GM23338 (cell line): ENCODE measurements at regions not wholly inside any gene's neighbourhood (a gene's known extent, or its start where the extent isn't known, plus 50 kb on each side); places are given as distances from the start of the nearest gene placed in this dataset.

Experiments used
- ATAC-seq: fragments of 200-7000 bp; cut with Tn5 transposase; 3 replicates; pipeline ENCODE4 v1.9.1; 2020
- DNase-seq: peaks from one replicate; pipeline ENCODE4 v3.0.0-alpha.2; 2015; ENCODE audit warnings: low spot score
- H2AFZ ChIP-seq: fragments of 200-600 bp; sonication (generic); 2 replicates; pipeline ENCODE4 v1.8.0; 2016; ENCODE audit warnings: antibody characterized with exemption, mild to moderate bottlenecking, moderate library complexity
- H3F3A ChIP-seq: fragments of 200-600 bp; sonication (generic); replicated peaks from 2 replicates; pipeline ENCODE4 v1.8.0; 2017; ENCODE audit warnings: antibody characterized with exemption, mixed run types, low read depth
- H3K27ac ChIP-seq: fragments of 200-600 bp; sonication (generic); 2 replicates; pipeline ENCODE4 v1.6.1; 2016; ENCODE audit warnings: low read depth
- H3K27me3 ChIP-seq: fragments of 200-600 bp; sonication (generic); 2 replicates; pipeline ENCODE4 v1.8.0; 2016; ENCODE audit warnings: mild to moderate bottlenecking, mixed run types, moderate library complexity; ENCODE audit not compliant: insufficient read depth
- H3K36me3 ChIP-seq: fragments of 200-600 bp; sonication (generic); 2 replicates; pipeline ENCODE4 v1.8.0; 2016; ENCODE audit warnings: mild to moderate bottlenecking; ENCODE audit not compliant: insufficient read depth
- H3K4me1 ChIP-seq: fragments of 200-600 bp; sonication (generic); 2 replicates; pipeline ENCODE4 v1.8.0; 2016; ENCODE audit warnings: mild to moderate bottlenecking, moderate library complexity; ENCODE audit not compliant: insufficient read depth
- H3K4me2 ChIP-seq: fragments of 200-600 bp; sonication (generic); 2 replicates; pipeline ENCODE4 v1.7.1; 2017; ENCODE audit warnings: mixed run types
- H3K4me3 ChIP-seq: fragments of 200-600 bp; sonication (generic); 2 replicates; pipeline ENCODE4 v1.6.1; 2016; ENCODE audit warnings: mixed run types
- H3K79me2 ChIP-seq: fragments of 200-600 bp; sonication (generic); replicated peaks from 2 replicates; pipeline ENCODE4 v1.8.0; 2017; ENCODE audit warnings: mild to moderate bottlenecking; ENCODE audit not compliant: insufficient read depth
- H3K9me2 ChIP-seq: fragments of 200-600 bp; sonication (generic); 2 replicates; pipeline ENCODE4 v1.8.0; 2017; ENCODE audit not compliant: insufficient read depth
- H4K20me1 ChIP-seq: fragments of 200-600 bp; sonication (generic); replicated peaks from 2 replicates; pipeline ENCODE4 v1.8.0; 2017; ENCODE audit warnings: mild to moderate bottlenecking; ENCODE audit not compliant: insufficient read depth
- H3K27ac Mint-ChIP-seq: 2 replicates; pipeline ENCODE4 v1.8.0; 2020; ENCODE audit warnings: inconsistent platforms, mild to moderate bottlenecking, moderate library complexity, mixed read lengths
- H3K27me3 Mint-ChIP-seq: 3 replicates; pipeline ENCODE4 v1.8.0; 2022; ENCODE audit warnings: low read depth, mild to moderate bottlenecking, moderate library complexity, mixed read lengths, inconsistent platforms; ENCODE audit not compliant: insufficient read depth, poor library complexity
- H3K36me3 Mint-ChIP-seq: 3 replicates; pipeline ENCODE4 v1.8.0; 2021; ENCODE audit warnings: low read depth, mild to moderate bottlenecking, inconsistent platforms, moderate library complexity, mixed read lengths
- H3K4me1 Mint-ChIP-seq: 3 replicates; pipeline ENCODE4 v1.8.0; 2020; ENCODE audit warnings: mild to moderate bottlenecking, inconsistent platforms, mixed read lengths
- H3K4me3 Mint-ChIP-seq: 3 replicates; pipeline ENCODE4 v1.8.0; 2021; ENCODE audit warnings: moderate library complexity, mild to moderate bottlenecking, inconsistent platforms, mixed read lengths
- H3K9me3 Mint-ChIP-seq: 3 replicates; pipeline ENCODE4 v1.8.0; 2020; ENCODE audit warnings: moderate library complexity, mild to moderate bottlenecking, inconsistent platforms, mixed read lengths
- CREB1 ChIP-seq: fragments of 250-450 bp; sonication (Bioruptor Pico); IDR thresholded peaks from 2 replicates; pipeline ENCODE4 v1.5.0; 2020; ENCODE audit warnings: low read depth, mild to moderate bottlenecking, moderate library complexity
- ETS1 ChIP-seq: IDR thresholded peaks from 2 replicates; pipeline ENCODE4 v1.6.1; 2016; ENCODE audit warnings: antibody characterized with exemption
- EZH2 ChIP-seq: fragments of 200-600 bp; sonication (generic); IDR thresholded peaks from one replicate; pipeline ENCODE4 v1.8.0; 2017; ENCODE audit warnings: antibody characterized with exemption, mild to moderate bottlenecking, low read depth; ENCODE audit not compliant: unreplicated experiment
- JUNB ChIP-seq: IDR thresholded peaks from one replicate; pipeline ENCODE4 v1.6.1; 2016; ENCODE audit warnings: antibody characterized with exemption; ENCODE audit not compliant: unreplicated experiment
- NANOG ChIP-seq: IDR thresholded peaks from 2 replicates; pipeline ENCODE4 v1.6.1; 2016; ENCODE audit warnings: antibody characterized with exemption, borderline replicate concordance
- POLR2AphosphoS5 ChIP-seq: IDR thresholded peaks from 2 replicates; pipeline ENCODE4 v1.6.1; 2016; ENCODE audit warnings: antibody characterized with exemption, low read depth
- STAT1 ChIP-seq: IDR thresholded peaks from one replicate; pipeline ENCODE4 v1.6.1; 2016; ENCODE audit warnings: antibody characterized with exemption; ENCODE audit not compliant: unreplicated experiment
- ZNF114 ChIP-seq: fragments of 250-450 bp; sonication (Bioruptor Pico); IDR thresholded peaks from 2 replicates; pipeline ENCODE4 v1.5.0; 2020; ENCODE audit warnings: mild to moderate bottlenecking, moderate library complexity
- ZNF331 ChIP-seq: fragments of 250-450 bp; sonication (Bioruptor Pico); IDR thresholded peaks from 2 replicates; pipeline ENCODE4 v1.5.0; 2020; ENCODE audit warnings: low read depth, mild to moderate bottlenecking, moderate library complexity
- TF ChIP-seq, protein P1 (sequence below), 2 experiments: fragments of 200-600 bp in 1 of 2; sonication (generic) in 1 of 2; conservative IDR thresholded peaks; 2 replicates each; pipeline versions ENCODE4 v1.5.1 to v1.6.1; 2016 to 2017; ENCODE audit warnings: antibody characterized with exemption in 2 of 2, low read depth in 2 of 2, mild to moderate bottlenecking in 2 of 2, moderate library complexity in 1 of 2
- TF ChIP-seq, protein P2 (sequence below): IDR thresholded peaks from one replicate; pipeline ENCODE4 v1.6.1; 2018; ENCODE audit warnings: antibody characterized with exemption; ENCODE audit not compliant: unreplicated experiment

GRCh38 chr5:97443740-97444139 lies 260.7 kb upstream of the RIOK2 start:
- no peak for TF ChIP-seq JUNB
- TF ChIP-seq CREB1: no peak
- TF ChIP-seq, protein P1, sequence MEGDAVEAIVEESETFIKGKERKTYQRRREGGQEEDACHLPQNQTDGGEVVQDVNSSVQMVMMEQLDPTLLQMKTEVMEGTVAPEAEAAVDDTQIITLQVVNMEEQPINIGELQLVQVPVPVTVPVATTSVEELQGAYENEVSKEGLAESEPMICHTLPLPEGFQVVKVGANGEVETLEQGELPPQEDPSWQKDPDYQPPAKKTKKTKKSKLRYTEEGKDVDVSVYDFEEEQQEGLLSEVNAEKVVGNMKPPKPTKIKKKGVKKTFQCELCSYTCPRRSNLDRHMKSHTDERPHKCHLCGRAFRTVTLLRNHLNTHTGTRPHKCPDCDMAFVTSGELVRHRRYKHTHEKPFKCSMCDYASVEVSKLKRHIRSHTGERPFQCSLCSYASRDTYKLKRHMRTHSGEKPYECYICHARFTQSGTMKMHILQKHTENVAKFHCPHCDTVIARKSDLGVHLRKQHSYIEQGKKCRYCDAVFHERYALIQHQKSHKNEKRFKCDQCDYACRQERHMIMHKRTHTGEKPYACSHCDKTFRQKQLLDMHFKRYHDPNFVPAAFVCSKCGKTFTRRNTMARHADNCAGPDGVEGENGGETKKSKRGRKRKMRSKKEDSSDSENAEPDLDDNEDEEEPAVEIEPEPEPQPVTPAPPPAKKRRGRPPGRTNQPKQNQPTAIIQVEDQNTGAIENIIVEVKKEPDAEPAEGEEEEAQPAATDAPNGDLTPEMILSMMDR (conservative IDR thresholded peaks at IDR 0.05; ENCODE audit: low read depth in 2 of 2): no peak
- TF ChIP-seq ZNF331: no peak
- H3K36me3 Mint-ChIP-seq: no peaks in the 10 kb centered on the region
- H3K4me3 Mint-ChIP-seq: no peak overlapping the region
- Histone ChIP-seq H3K4me2 (no peak overlapping the region), H3K27me3 (no peaks in the 10 kb centered on the region), H4K20me1 (no peaks in the 10 kb centered on the region), H3K27ac (no peak overlapping the region), H2AFZ (no peak overlapping the region), H3K79me2 (no peaks in the 10 kb centered on the region), H3K36me3 (no peaks in the 10 kb centered on the region), H3K4me1 (no peaks in the 10 kb centered on the region), H3K4me3 (no peak overlapping the region), H3K9me2 (peaks cover 5% of the 10 kb centered on the region; the same call in 1 of the 2 replicates), H3F3A (no peaks in the 10 kb centered on the region)
- peaks cover 11% of the 10 kb centered on the region; the same call in 2 of the 3 replicates for H3K9me3 Mint-ChIP-seq
- no peaks in the 10 kb centered on the region for H3K4me1 Mint-ChIP-seq
- ATAC-seq (no peak), DNase-seq (no peak)
- no peak overlapping the region for H3K27ac Mint-ChIP-seq
- H3K27me3 Mint-ChIP-seq: peaks cover 4% of the 10 kb centered on the region

GRCh38 chr5:97449172-97449571 lies 266.1 kb upstream of the RIOK2 start:
- Mint-ChIP-seq H3K4me1 (peaks cover 4% of the 10 kb centered on the region), H3K9me3 (peaks cover 8% of the 10 kb centered on the region; the same call in 2 of the 3 replicates), H3K27ac (no peak overlapping the region), H3K27me3 (peaks cover 4% of the 10 kb centered on the region), H3K4me3 (no peak overlapping the region), H3K36me3 (no peaks in the 10 kb centered on the region)
- no peaks in the 10 kb centered on the region for H4K20me1 ChIP-seq
- no peak overlapping the region for H3K27ac ChIP-seq
- no peak overlapping the region for H3K4me2 ChIP-seq
- no peaks in the 10 kb centered on the region; the same call in 1 of the 2 replicates for H3K9me2 ChIP-seq
- no peaks in the 10 kb centered on the region for H3K27me3 ChIP-seq
- H3K4me1 ChIP-seq: 0 out of 2 replicates have a peak, but pooled peaks cover 5% of the 10 kb centered on the region
- H3K36me3 ChIP-seq: no peaks in the 10 kb centered on the region
- DNase-seq (no peak), ATAC-seq (no peak)
- no peak overlapping the region for H3K4me3 ChIP-seq
- H3K79me2 ChIP-seq: no peaks in the 10 kb centered on the region
- H3F3A ChIP-seq: no peaks in the 10 kb centered on the region
- H2AFZ ChIP-seq: no peak overlapping the region
- no peak for TF ChIP-seq ZNF114 (CRISPR knock-in tag)
- TF ChIP-seq, protein P2, sequence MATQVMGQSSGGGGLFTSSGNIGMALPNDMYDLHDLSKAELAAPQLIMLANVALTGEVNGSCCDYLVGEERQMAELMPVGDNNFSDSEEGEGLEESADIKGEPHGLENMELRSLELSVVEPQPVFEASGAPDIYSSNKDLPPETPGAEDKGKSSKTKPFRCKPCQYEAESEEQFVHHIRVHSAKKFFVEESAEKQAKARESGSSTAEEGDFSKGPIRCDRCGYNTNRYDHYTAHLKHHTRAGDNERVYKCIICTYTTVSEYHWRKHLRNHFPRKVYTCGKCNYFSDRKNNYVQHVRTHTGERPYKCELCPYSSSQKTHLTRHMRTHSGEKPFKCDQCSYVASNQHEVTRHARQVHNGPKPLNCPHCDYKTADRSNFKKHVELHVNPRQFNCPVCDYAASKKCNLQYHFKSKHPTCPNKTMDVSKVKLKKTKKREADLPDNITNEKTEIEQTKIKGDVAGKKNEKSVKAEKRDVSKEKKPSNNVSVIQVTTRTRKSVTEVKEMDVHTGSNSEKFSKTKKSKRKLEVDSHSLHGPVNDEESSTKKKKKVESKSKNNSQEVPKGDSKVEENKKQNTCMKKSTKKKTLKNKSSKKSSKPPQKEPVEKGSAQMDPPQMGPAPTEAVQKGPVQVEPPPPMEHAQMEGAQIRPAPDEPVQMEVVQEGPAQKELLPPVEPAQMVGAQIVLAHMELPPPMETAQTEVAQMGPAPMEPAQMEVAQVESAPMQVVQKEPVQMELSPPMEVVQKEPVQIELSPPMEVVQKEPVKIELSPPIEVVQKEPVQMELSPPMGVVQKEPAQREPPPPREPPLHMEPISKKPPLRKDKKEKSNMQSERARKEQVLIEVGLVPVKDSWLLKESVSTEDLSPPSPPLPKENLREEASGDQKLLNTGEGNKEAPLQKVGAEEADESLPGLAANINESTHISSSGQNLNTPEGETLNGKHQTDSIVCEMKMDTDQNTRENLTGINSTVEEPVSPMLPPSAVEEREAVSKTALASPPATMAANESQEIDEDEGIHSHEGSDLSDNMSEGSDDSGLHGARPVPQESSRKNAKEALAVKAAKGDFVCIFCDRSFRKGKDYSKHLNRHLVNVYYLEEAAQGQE: no peak
- no peak for TF ChIP-seq NANOG
- TF ChIP-seq ZNF331: no peak
- TF ChIP-seq STAT1: no peak
- TF ChIP-seq EZH2: no peak
- TF ChIP-seq, protein P1 (conservative IDR thresholded peaks at IDR 0.05; ENCODE audit: low read depth in 2 of 2): no peak
- TF ChIP-seq POLR2AphosphoS5: no peak
- TF ChIP-seq CREB1: no peak
- TF ChIP-seq JUNB: no peak
- no peak for TF ChIP-seq ETS1
